Vagina (tissue), 2 donors: ENCODE measurements at regions not wholly inside any gene's neighbourhood (a gene's known extent, or its start where the extent isn't known, plus 50 kb on each side); places are given as distances from the start of the nearest gene placed in this dataset.

ENCODE experiments used
- DNase-seq, 2 donors: peaks; one replicate each; pipeline ENCODE4 v3.0.0-alpha.2; 2017; ENCODE audit errors: extremely low spot score in 2 of 2
- H3K27ac ChIP-seq: fragments of 200-600 bp; sonication (generic); one replicate; pipeline ENCODE4 v1.5.1; 2019
- H3K27me3 ChIP-seq: fragments of 200-600 bp; sonication (generic); one replicate; pipeline ENCODE4 v1.5.1; 2019
- H3K36me3 ChIP-seq, 2 donors: fragments of 200-600 bp; sonication (generic); one replicate each; pipeline ENCODE4 v1.5.1; 2017 to 2019
- H3K4me1 ChIP-seq: fragments of 200-600 bp; sonication (generic); one replicate; pipeline ENCODE4 v1.5.1; 2019
- H3K4me3 ChIP-seq, 2 donors: fragments of 200-600 bp; sonication (generic); 1 replicate in 1 of 2; 2 replicates in 1 of 2; pipeline ENCODE4 v1.5.1; 2016 to 2019
- H3K9me3 ChIP-seq: fragments of 200-600 bp; sonication (generic); one replicate; pipeline ENCODE4 v1.5.1; 2019
- POLR2A ChIP-seq, 2 donors: fragments of 450-650 bp; IDR thresholded peaks; one replicate each; pipeline ENCODE4 v1.6.1; 2017; ENCODE audit warnings: antibody characterized with exemption in 2 of 2, mild to moderate bottlenecking in 2 of 2, moderate library complexity in 2 of 2
- POLR2AphosphoS5 ChIP-seq, 2 donors: sonication (generic); formaldehyde crosslinking; IDR thresholded peaks; one replicate each; pipeline ENCODE4 v1.9.0; 2017; ENCODE audit warnings: antibody characterized with exemption in 2 of 2, mild to moderate bottlenecking in 2 of 2, low read depth in 1 of 2; ENCODE audit not compliant: insufficient read depth in 1 of 2
- intact Hi-C: fragments of 100-400 bp; cut with DNase I; formaldehyde crosslinking; loops from one replicate; pipeline ENCODE4 v1.15.1; 2023
- TF ChIP-seq, protein P1 (sequence below), 3 experiments: fragments of 450-650 bp in 2 of 3; fragments of 200-600 bp in 1 of 3; sonication (generic) in 1 of 3; IDR thresholded peaks; one replicate each; pipeline ENCODE4 v1.5.1; 2017 to 2019; ENCODE audit warnings: antibody characterized with exemption in 3 of 3, mild to moderate bottlenecking in 2 of 3, moderate library complexity in 2 of 3

DNA sequence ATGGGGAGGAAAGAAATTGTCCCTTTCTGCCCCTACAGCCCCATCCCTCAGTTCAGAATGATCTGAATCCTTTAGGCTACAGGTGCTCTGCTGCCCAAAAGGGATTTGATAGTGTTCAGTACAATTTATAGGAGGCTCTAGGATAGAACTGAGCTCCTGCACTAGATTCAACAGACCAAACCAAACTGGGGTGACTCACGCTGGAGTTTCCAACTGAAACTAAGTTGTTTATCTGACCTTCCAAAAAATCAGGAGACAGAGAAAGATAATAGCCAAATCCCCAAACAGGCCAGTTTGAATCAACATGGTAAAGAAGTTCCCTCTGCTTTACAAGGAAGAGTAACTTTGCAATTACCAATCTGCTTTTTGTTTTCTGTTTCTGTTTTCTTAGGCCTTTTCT is 72.7 kb upstream of the MBOAT2 start:
- no peak overlapping the region for H3K4me3 ChIP-seq
- peak overlapping the region; percentile 47 for H3K27ac ChIP-seq
- no peaks in the 10 kb centered on the region for H3K9me3 ChIP-seq
- no peak for DNase-seq
- intact Hi-C loops = no loop called here
- H3K4me1 ChIP-seq = no peaks in the 10 kb centered on the region
- H3K36me3 ChIP-seq = no peaks in the 10 kb centered on the region
- no peaks in the 10 kb centered on the region for H3K27me3 ChIP-seq
- TF ChIP-seq POLR2A (IDR thresholded peaks at IDR 0.05) (no peak), POLR2AphosphoS5 (IDR thresholded peaks at IDR 0.05; ENCODE audit: insufficient read depth in 1 of 2, low read depth in 1 of 2) (no peak)
- TF ChIP-seq, protein P1, sequence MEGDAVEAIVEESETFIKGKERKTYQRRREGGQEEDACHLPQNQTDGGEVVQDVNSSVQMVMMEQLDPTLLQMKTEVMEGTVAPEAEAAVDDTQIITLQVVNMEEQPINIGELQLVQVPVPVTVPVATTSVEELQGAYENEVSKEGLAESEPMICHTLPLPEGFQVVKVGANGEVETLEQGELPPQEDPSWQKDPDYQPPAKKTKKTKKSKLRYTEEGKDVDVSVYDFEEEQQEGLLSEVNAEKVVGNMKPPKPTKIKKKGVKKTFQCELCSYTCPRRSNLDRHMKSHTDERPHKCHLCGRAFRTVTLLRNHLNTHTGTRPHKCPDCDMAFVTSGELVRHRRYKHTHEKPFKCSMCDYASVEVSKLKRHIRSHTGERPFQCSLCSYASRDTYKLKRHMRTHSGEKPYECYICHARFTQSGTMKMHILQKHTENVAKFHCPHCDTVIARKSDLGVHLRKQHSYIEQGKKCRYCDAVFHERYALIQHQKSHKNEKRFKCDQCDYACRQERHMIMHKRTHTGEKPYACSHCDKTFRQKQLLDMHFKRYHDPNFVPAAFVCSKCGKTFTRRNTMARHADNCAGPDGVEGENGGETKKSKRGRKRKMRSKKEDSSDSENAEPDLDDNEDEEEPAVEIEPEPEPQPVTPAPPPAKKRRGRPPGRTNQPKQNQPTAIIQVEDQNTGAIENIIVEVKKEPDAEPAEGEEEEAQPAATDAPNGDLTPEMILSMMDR (IDR thresholded peaks at IDR 0.05) = no peak

DNA sequence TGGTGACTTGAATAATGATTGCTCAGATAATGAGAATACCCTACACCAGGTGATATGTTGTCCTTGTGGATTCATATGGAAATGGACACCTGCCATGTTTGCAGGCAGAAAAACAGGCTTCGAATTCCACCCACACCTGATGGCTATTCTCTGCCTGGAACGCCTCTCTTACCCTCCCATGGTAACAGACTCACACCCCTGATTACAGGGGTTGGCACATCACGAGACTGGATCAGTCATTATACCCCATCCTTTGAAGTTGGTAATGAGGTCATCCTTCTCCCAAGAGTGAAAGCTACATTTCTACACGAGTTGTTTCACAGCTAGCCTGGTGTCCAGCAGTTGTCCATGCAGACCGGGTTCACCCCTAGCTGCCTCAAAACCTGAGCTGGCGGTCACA is 71.4 kb upstream of the MBOAT2 start:
- TF ChIP-seq POLR2A (IDR thresholded peaks at IDR 0.05) (no peak), POLR2AphosphoS5 (IDR thresholded peaks at IDR 0.05; ENCODE audit: insufficient read depth in 1 of 2, low read depth in 1 of 2) (no peak)
- TF ChIP-seq, protein P1 (IDR thresholded peaks at IDR 0.05) = no peak
- no peaks in the 10 kb centered on the region for H3K27me3 ChIP-seq
- no peak for DNase-seq
- H3K9me3 ChIP-seq = no peaks in the 10 kb centered on the region
- no peak overlapping the region for H3K4me3 ChIP-seq
- no peaks in the 10 kb centered on the region for H3K36me3 ChIP-seq
- intact Hi-C loops = no loop called here
- H3K27ac ChIP-seq = no peak overlapping the region
- no peaks in the 10 kb centered on the region for H3K4me1 ChIP-seq

DNA sequence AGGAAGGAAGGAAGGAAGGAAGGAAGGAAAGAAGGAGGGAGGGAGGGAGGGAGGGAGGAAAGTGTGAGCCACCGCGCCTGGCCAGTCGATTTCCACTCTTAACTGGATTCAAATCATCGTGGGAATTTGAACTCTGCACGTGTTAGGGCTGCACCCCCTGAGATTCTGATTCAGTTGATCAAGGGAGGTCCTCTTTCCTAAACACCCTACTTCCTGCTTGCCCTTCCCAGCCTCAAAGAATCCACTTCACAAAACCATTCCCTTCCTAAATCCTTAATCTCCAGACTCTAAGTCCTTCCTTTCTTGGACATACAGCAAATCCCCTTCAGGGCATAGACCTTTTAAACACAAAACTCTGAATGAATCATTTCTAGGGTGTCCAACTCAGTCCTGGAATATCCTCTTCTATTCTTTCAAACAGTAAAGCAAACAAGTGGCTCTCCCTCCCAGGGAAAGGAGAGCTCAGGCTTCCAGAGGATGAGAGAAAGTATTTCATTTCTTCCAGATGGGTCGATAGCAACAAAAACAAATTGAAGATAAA is 68.2 kb upstream of the MBOAT2 start:
- Histone ChIP-seq H3K36me3 (no peaks in the 10 kb centered on the region), H3K4me3 (no peak overlapping the region), H3K27me3 (no peaks in the 10 kb centered on the region), H3K9me3 (no peaks in the 10 kb centered on the region), H3K27ac (no peak overlapping the region), H3K4me1 (no peaks in the 10 kb centered on the region)
- TF ChIP-seq POLR2A (IDR thresholded peaks at IDR 0.05) (no peak), POLR2AphosphoS5 (IDR thresholded peaks at IDR 0.05; ENCODE audit: insufficient read depth in 1 of 2, low read depth in 1 of 2) (no peak)
- TF ChIP-seq, protein P1 (IDR thresholded peaks at IDR 0.05) = no peak
- no peak for DNase-seq
- intact Hi-C loops = no loop called here

DNA sequence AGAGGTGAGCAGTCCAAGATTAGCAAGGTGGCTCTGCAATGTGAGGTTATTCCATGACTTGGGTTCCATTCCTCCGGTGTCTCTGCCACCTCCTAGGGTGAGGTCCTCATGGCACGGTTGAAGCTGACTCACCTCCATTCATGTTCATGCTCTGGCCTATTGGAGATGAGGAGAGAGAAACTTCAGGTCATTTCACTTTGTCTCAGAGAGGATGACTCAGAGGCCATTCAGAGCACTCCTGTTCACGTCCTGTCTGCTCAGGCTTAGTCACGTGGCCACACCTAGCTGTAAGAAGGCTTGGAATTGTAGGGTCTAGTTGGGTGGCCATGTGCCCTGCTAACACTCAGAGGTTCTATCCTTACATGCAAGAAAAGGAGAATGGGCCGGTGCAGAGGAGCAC is 67.5 kb upstream of the MBOAT2 start:
- Histone ChIP-seq H3K4me1 (no peaks in the 10 kb centered on the region), H3K9me3 (no peaks in the 10 kb centered on the region), H3K27me3 (no peaks in the 10 kb centered on the region), H3K27ac (no peak overlapping the region), H3K4me3 (no peak overlapping the region), H3K36me3 (no peaks in the 10 kb centered on the region)
- intact Hi-C loops = no loop called here
- no peak for DNase-seq
- TF ChIP-seq POLR2AphosphoS5 (IDR thresholded peaks at IDR 0.05; ENCODE audit: insufficient read depth in 1 of 2, low read depth in 1 of 2) (peak in 1 of 2 donors; percentile 76), POLR2A (IDR thresholded peaks at IDR 0.05) (no peak)

DNA sequence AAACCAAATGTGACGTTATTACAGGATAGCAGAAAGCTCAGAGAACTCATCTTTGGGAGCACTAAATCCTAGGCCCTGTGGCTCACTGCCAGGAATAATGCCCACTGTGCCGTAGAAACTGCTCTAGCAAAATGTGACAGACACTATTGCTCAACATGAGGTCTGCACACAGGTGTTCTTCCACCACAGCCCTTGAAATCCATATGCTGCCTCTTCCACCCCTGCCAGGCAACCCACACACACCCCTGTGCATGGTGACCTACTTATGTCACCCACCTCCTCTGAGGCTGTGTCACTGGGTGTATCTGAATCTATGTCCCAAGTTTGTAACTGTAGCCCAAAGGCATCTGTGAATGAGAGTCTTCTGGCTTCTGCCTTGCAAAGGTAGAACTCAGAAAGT is 66.1 kb upstream of the MBOAT2 start:
- intact Hi-C loops = no loop called here
- DNase-seq = no peak
- H3K9me3 ChIP-seq = no peaks in the 10 kb centered on the region

More for the DNA sequence above, 66.1 kb upstream of the MBOAT2 start:
- Histone ChIP-seq H3K4me1 (no peaks in the 10 kb centered on the region), H3K27me3 (no peaks in the 10 kb centered on the region), H3K4me3 (no peak overlapping the region), H3K27ac (no peak overlapping the region), H3K36me3 (no peaks in the 10 kb centered on the region)
- TF ChIP-seq, protein P1 (IDR thresholded peaks at IDR 0.05) = no peak
- TF ChIP-seq POLR2A (IDR thresholded peaks at IDR 0.05) (no peak), POLR2AphosphoS5 (IDR thresholded peaks at IDR 0.05; ENCODE audit: insufficient read depth in 1 of 2, low read depth in 1 of 2) (no peak)
